ENCODE measurements at regions not wholly inside any gene's neighbourhood (a gene's known extent, or its start where the extent isn't known, plus 50 kb on each side); places are given as distances from the start of the nearest gene placed in this dataset.
A peak's percentile ranks its signal among the peaks of the same experiment; 100 is the strongest.

- Histone ChIP-seq H3K27me3 (ENCODE audit: control insufficient read depth in 2 of 2, insufficient read depth in 2 of 2, low read length in 2 of 2) (no peaks in the 10 kb centered on the region), H3K27ac (ENCODE audit: low read depth, low read length) (no peak overlapping the region), H3K36me3 (ENCODE audit: control insufficient read depth in 2 of 3, insufficient read depth in 3 of 3, low read length in 3 of 3) (no peaks in the 10 kb centered on the region), H3K4me1 (ENCODE audit: control insufficient read depth in 2 of 2, insufficient read depth in 2 of 2, low read length in 2 of 2) (no peaks in the 10 kb centered on the region), H3K4me3 (ENCODE audit: low read length) (no peak overlapping the region), H3K9me3 (ENCODE audit: control insufficient read depth in 2 of 3, low read length in 3 of 3) (no peaks in the 10 kb centered on the region)
- no peak for ATAC-seq
- no peaks in the 10 kb centered on the region for H3K4me1 Mint-ChIP-seq
- H3K9me3 Mint-ChIP-seq = peaks cover 0 to 7% (median 0%) of the 10 kb centered on the region in 11 donors
- no peak for DNase-seq
- ChIA-PET POLR2A (no interaction called here), CTCF (no interaction called here)
- peaks cover 2 to 24% (median 12%) of the 10 kb centered on the region in 5 donors for H3K27me3 Mint-ChIP-seq
- intact Hi-C loops (cut with micrococcal nuclease) = no loop called here
- H3K36me3 Mint-ChIP-seq = no peaks in the 10 kb centered on the region
- no peak overlapping the region for H3K27ac Mint-ChIP-seq
- H3K4me3 Mint-ChIP-seq = no peak overlapping the region
These were observed 282.6 kb upstream of the MCTP2 start for GRCh38 chr15:93948726-93949125.

- H3K4me1 Mint-ChIP-seq = no peaks in the 10 kb centered on the region
- H3K4me3 ChIP-seq (ENCODE audit: low read length) = no peak overlapping the region
- DNase-seq = no peak
- H3K9me3 ChIP-seq (ENCODE audit: control insufficient read depth in 2 of 3, low read length in 3 of 3) = no peaks in the 10 kb centered on the region
- intact Hi-C loops (cut with micrococcal nuclease) = no loop called here
- H3K36me3 Mint-ChIP-seq = no peaks in the 10 kb centered on the region
- ATAC-seq = no peak
- H3K9me3 Mint-ChIP-seq = peaks cover 0 to 7% (median 0%) of the 10 kb centered on the region in 11 donors
- no peaks in the 10 kb centered on the region for H3K4me1 ChIP-seq (ENCODE audit: control insufficient read depth in 2 of 2, insufficient read depth in 2 of 2, low read length in 2 of 2)
- no peak overlapping the region for H3K27ac ChIP-seq (ENCODE audit: low read depth, low read length)
- H3K27ac Mint-ChIP-seq = no peak overlapping the region
- H3K4me3 Mint-ChIP-seq = no peak overlapping the region
- POLR2A ChIA-PET = no interaction called here
- peaks cover 0 to 9% (median 2%) of the 10 kb centered on the region in 5 donors for H3K27me3 Mint-ChIP-seq
- no peaks in the 10 kb centered on the region for H3K27me3 ChIP-seq (ENCODE audit: control insufficient read depth in 2 of 2, insufficient read depth in 2 of 2, low read length in 2 of 2)
- no peaks in the 10 kb centered on the region for H3K36me3 ChIP-seq (ENCODE audit: control insufficient read depth in 2 of 3, insufficient read depth in 3 of 3, low read length in 3 of 3)
- CTCF ChIA-PET = no interaction called here
These were observed 287.8 kb upstream of the MCTP2 start for GRCh38 chr15:93943586-93943985.

- ATAC-seq (no peak), DNase-seq (no peak)
- Mint-ChIP-seq H3K27ac (no peak overlapping the region), H3K9me3 (peaks cover 0 to 7% (median 0%) of the 10 kb centered on the region in 11 donors), H3K27me3 (peaks cover 0 to 14% (median 11%) of the 10 kb centered on the region in 5 donors), H3K4me3 (no peak overlapping the region), H3K4me1 (no peaks in the 10 kb centered on the region), H3K36me3 (no peaks in the 10 kb centered on the region)
- POLR2A ChIA-PET = no interaction called here
- Histone ChIP-seq H3K4me1 (ENCODE audit: control insufficient read depth in 2 of 2, insufficient read depth in 2 of 2, low read length in 2 of 2) (no peaks in the 10 kb centered on the region), H3K9me3 (ENCODE audit: control insufficient read depth in 2 of 3, low read length in 3 of 3) (no peaks in the 10 kb centered on the region), H3K36me3 (ENCODE audit: control insufficient read depth in 2 of 3, insufficient read depth in 3 of 3, low read length in 3 of 3) (no peaks in the 10 kb centered on the region), H3K27ac (ENCODE audit: low read depth, low read length) (no peak overlapping the region), H3K27me3 (ENCODE audit: control insufficient read depth in 2 of 2, insufficient read depth in 2 of 2, low read length in 2 of 2) (no peaks in the 10 kb centered on the region), H3K4me3 (ENCODE audit: low read length) (no peak overlapping the region)
- CTCF ChIA-PET = no interaction called here
- intact Hi-C loops (cut with micrococcal nuclease) = no loop called here
These were observed 289.1 kb upstream of the MCTP2 start for GRCh38 chr15:93942269-93942694.

- ATAC-seq = no peak
- Histone ChIP-seq H3K27ac (ENCODE audit: low read depth, low read length) (no peak overlapping the region), H3K36me3 (ENCODE audit: control insufficient read depth in 2 of 3, insufficient read depth in 3 of 3, low read length in 3 of 3) (no peaks in the 10 kb centered on the region), H3K9me3 (ENCODE audit: control insufficient read depth in 2 of 3, low read length in 3 of 3) (no peaks in the 10 kb centered on the region), H3K27me3 (ENCODE audit: control insufficient read depth in 2 of 2, insufficient read depth in 2 of 2, low read length in 2 of 2) (no peaks in the 10 kb centered on the region), H3K4me1 (ENCODE audit: control insufficient read depth in 2 of 2, insufficient read depth in 2 of 2, low read length in 2 of 2) (no peaks in the 10 kb centered on the region), H3K4me3 (ENCODE audit: low read length) (no peak overlapping the region)
- CTCF ChIA-PET = no interaction called here
- Mint-ChIP-seq H3K27ac (no peak overlapping the region), H3K27me3 (peaks cover 0 to 14% (median 13%) of the 10 kb centered on the region in 5 donors), H3K4me3 (no peak overlapping the region), H3K36me3 (no peaks in the 10 kb centered on the region), H3K9me3 (peaks cover 0 to 7% (median 0%) of the 10 kb centered on the region in 11 donors), H3K4me1 (no peaks in the 10 kb centered on the region)
- POLR2A ChIA-PET = no interaction called here
- no peak for DNase-seq
- intact Hi-C loops (cut with micrococcal nuclease) = no loop called here
These were observed 289.7 kb upstream of the MCTP2 start for GRCh38 chr15:93941697-93942096.

- H3K36me3 ChIP-seq (ENCODE audit: control insufficient read depth in 2 of 3, insufficient read depth in 3 of 3, low read length in 3 of 3) = no peaks in the 10 kb centered on the region
These were observed 291.1 kb upstream of the MCTP2 start for GRCh38 chr15:93940226-93940625.

GRCh38 chr15:93932164-93932776 is 299.1 kb upstream of the MCTP2 start:
- Histone ChIP-seq H3K4me1 (ENCODE audit: control insufficient read depth in 2 of 2, insufficient read depth in 2 of 2, low read length in 2 of 2) (no peaks in the 10 kb centered on the region), H3K27ac (ENCODE audit: low read depth, low read length) (no peak overlapping the region), H3K27me3 (ENCODE audit: control insufficient read depth in 2 of 2, insufficient read depth in 2 of 2, low read length in 2 of 2) (no peaks in the 10 kb centered on the region), H3K36me3 (ENCODE audit: control insufficient read depth in 2 of 3, insufficient read depth in 3 of 3, low read length in 3 of 3) (no peaks in the 10 kb centered on the region), H3K4me3 (ENCODE audit: low read length) (no peak overlapping the region), H3K9me3 (ENCODE audit: control insufficient read depth in 2 of 3, low read length in 3 of 3) (no peaks in the 10 kb centered on the region)
- Mint-ChIP-seq H3K4me1 (peaks cover 0 to 12% (median 0%) of the 10 kb centered on the region in 7 donors), H3K27me3 (peaks cover 3 to 30% (median 8%) of the 10 kb centered on the region in 5 donors), H3K9me3 (peaks cover 0 to 4% (median 0%) of the 10 kb centered on the region in 11 donors), H3K4me3 (peak overlapping the region in 1 of 10 donors; percentile 17), H3K27ac (peak overlapping the region in 1 of 9 donors; percentile 6), H3K36me3 (no peaks in the 10 kb centered on the region)
- intact Hi-C loops (cut with micrococcal nuclease) = no loop called here
- DNase-seq (no peak), ATAC-seq (no peak)
- POLR2A ChIA-PET = no interaction called here
- CTCF ChIA-PET = no interaction called here

More at GRCh38 chr15:93940226-93940625, 291.1 kb upstream of the MCTP2 start:
- peaks cover 0 to 7% (median 0%) of the 10 kb centered on the region in 11 donors for H3K9me3 Mint-ChIP-seq
- intact Hi-C loops (cut with micrococcal nuclease) = no loop called here
- Histone ChIP-seq H3K27ac (ENCODE audit: low read depth, low read length) (no peak overlapping the region), H3K27me3 (ENCODE audit: control insufficient read depth in 2 of 2, insufficient read depth in 2 of 2, low read length in 2 of 2) (no peaks in the 10 kb centered on the region), H3K4me3 (ENCODE audit: low read length) (no peak overlapping the region), H3K4me1 (ENCODE audit: control insufficient read depth in 2 of 2, insufficient read depth in 2 of 2, low read length in 2 of 2) (no peaks in the 10 kb centered on the region), H3K9me3 (ENCODE audit: control insufficient read depth in 2 of 3, low read length in 3 of 3) (no peaks in the 10 kb centered on the region)
- no peak overlapping the region for H3K4me3 Mint-ChIP-seq
- H3K27ac Mint-ChIP-seq = no peak overlapping the region
- H3K36me3 Mint-ChIP-seq = no peaks in the 10 kb centered on the region
- no peaks in the 10 kb centered on the region for H3K4me1 Mint-ChIP-seq
- CTCF ChIA-PET = no interaction called here
- ATAC-seq (no peak), DNase-seq (no peak)
- POLR2A ChIA-PET = no interaction called here
- H3K27me3 Mint-ChIP-seq = peaks cover 0 to 14% (median 10%) of the 10 kb centered on the region in 5 donors

- Mint-ChIP-seq H3K4me1 (peaks cover 0 to 12% (median 0%) of the 10 kb centered on the region in 7 donors), H3K27me3 (peaks cover 4 to 29% (median 7%) of the 10 kb centered on the region in 5 donors), H3K9me3 (peaks cover 0 to 7% (median 0%) of the 10 kb centered on the region in 11 donors), H3K4me3 (no peak overlapping the region), H3K27ac (no peak overlapping the region), H3K36me3 (no peaks in the 10 kb centered on the region)
- DNase-seq (no peak), ATAC-seq (no peak)
- intact Hi-C loops (cut with micrococcal nuclease) = no loop called here
- Histone ChIP-seq H3K36me3 (ENCODE audit: control insufficient read depth in 2 of 3, insufficient read depth in 3 of 3, low read length in 3 of 3) (no peaks in the 10 kb centered on the region), H3K4me1 (ENCODE audit: control insufficient read depth in 2 of 2, insufficient read depth in 2 of 2, low read length in 2 of 2) (no peaks in the 10 kb centered on the region), H3K27ac (ENCODE audit: low read depth, low read length) (no peak overlapping the region), H3K9me3 (ENCODE audit: control insufficient read depth in 2 of 3, low read length in 3 of 3) (no peaks in the 10 kb centered on the region), H3K27me3 (ENCODE audit: control insufficient read depth in 2 of 2, insufficient read depth in 2 of 2, low read length in 2 of 2) (no peaks in the 10 kb centered on the region), H3K4me3 (ENCODE audit: low read length) (no peak overlapping the region)
- CTCF ChIA-PET = no interaction called here
- POLR2A ChIA-PET = no interaction called here
These were observed 301.8 kb upstream of the MCTP2 start for GRCh38 chr15:93929375-93930094.

Measured in naive thymus-derived CD4-positive, alpha-beta T cell (primary cell).